B cell (primary cell): ENCODE measurements at regions not wholly inside any gene's neighbourhood (a gene's known extent, or its start where the extent isn't known, plus 50 kb on each side); places are given as distances from the start of the nearest gene placed in this dataset.

Experiments
- ATAC-seq: fragments of 200-7000 bp; cut with Tn5 transposase; one replicate; pipeline ENCODE4 v1.10.0; 2021; ENCODE audit warnings: low read depth, mild to moderate bottlenecking, moderate number of reproducible peaks, moderate library complexity
- CTCF ChIA-PET: fragments of 350-600 bp; sonication (Branson Sonifier 250); formaldehyde crosslinking; loops from one replicate; lab custom pipeline; 2021; ENCODE audit warnings: antibody characterized with exemption, inconsistent platforms; lab: Charles Lee
- POLR2A ChIA-PET: fragments of 350-600 bp; sonication (Branson Sonifier 250); formaldehyde crosslinking; loops from one replicate; lab custom pipeline; 2021; ENCODE audit warnings: antibody characterized with exemption; lab: Charles Lee
- DNase-seq: peaks from one replicate; pipeline ENCODE4 v3.0.0; 2013
- H2AFZ ChIP-seq: 2 replicates; pipeline ENCODE4 v1.6.1; 2012; ENCODE audit warnings: mild to moderate bottlenecking, low read depth, low read length; ENCODE audit not compliant: insufficient read depth, poor library complexity, severe bottlenecking
- H3K27ac ChIP-seq, 2 donors: 1 replicate in 1 of 2; 2 replicates in 1 of 2; pipeline ENCODE4 v1.5.1; 2012 to 2013; ENCODE audit warnings: low read length in 2 of 2, mild to moderate bottlenecking in 2 of 2, moderate library complexity in 1 of 2
- H3K27me3 ChIP-seq, 4 experiments: fragments of 200-600 bp in 1 of 4; sonication (generic) in 1 of 4; replicated peaks in 1 of 4; 1 replicate in 2 of 4; 2 replicates in 2 of 4; pipeline versions ENCODE4 v1.6.1 to v1.7.0; 2013 to 2016; ENCODE audit warnings: low read length in 3 of 4, mild to moderate bottlenecking in 2 of 4, mixed read lengths in 1 of 4, moderate library complexity in 1 of 4; ENCODE audit not compliant: insufficient read depth in 4 of 4, control insufficient read depth in 3 of 4; ENCODE audit errors: control extremely low read depth in 1 of 4
- H3K36me3 ChIP-seq, 2 experiments: replicated peaks in 1 of 2; 1 replicate in 1 of 2; 2 replicates in 1 of 2; pipeline versions ENCODE4 v1.6.1 to v1.7.1; 2013; ENCODE audit warnings: low read length in 1 of 2; ENCODE audit not compliant: insufficient read depth in 2 of 2, control insufficient read depth in 1 of 2; ENCODE audit errors: control extremely low read depth in 1 of 2, extremely low read depth in 1 of 2
- H3K4me1 ChIP-seq, 2 donors: fragments of 200-600 bp in 1 of 2; sonication (generic) in 1 of 2; 1 replicate in 1 of 2; 2 replicates in 1 of 2; pipeline versions ENCODE4 v1.5.1 to v1.6.1; 2013 to 2017; ENCODE audit warnings: low read length in 2 of 2; ENCODE audit not compliant: control insufficient read depth in 2 of 2, insufficient read depth in 2 of 2
- H3K4me2 ChIP-seq: replicated peaks from 2 replicates; pipeline ENCODE3; 2012; ENCODE audit warnings: mild to moderate bottlenecking, low read depth, low read length; ENCODE audit not compliant: poor library complexity, severe bottlenecking
- H3K4me3 ChIP-seq, 5 experiments: fragments of 200-600 bp in 1 of 5; sonication (generic) in 1 of 5; 1 replicate in 3 of 5; 2 replicates in 2 of 5; pipeline versions ENCODE4 v1.5.1 to v1.7.0; 2011 to 2016; ENCODE audit warnings: low read length in 4 of 5, mild to moderate bottlenecking in 4 of 5, low read depth in 2 of 5, control low read depth in 1 of 5, moderate library complexity in 1 of 5; ENCODE audit not compliant: insufficient read depth in 1 of 5; ENCODE audit errors: control extremely low read depth in 1 of 5, extremely low read depth in 1 of 5
- H3K79me2 ChIP-seq: fragments of 200-600 bp; sonication (generic); one replicate; pipeline ENCODE4 v1.6.0; 2016; ENCODE audit warnings: low read length; ENCODE audit not compliant: control insufficient read depth, insufficient read depth
- H3K9ac ChIP-seq: fragments of 200-600 bp; sonication (generic); 2 replicates; pipeline ENCODE4 v1.6.1; 2017; ENCODE audit warnings: mild to moderate bottlenecking, low read length, moderate library complexity
- H3K9me3 ChIP-seq, 3 donors: one replicate each; pipeline versions ENCODE4 v1.6.1 to v1.7.1; 2013; ENCODE audit warnings: low read length in 2 of 3; ENCODE audit not compliant: control insufficient read depth in 2 of 3, insufficient read depth in 1 of 3; ENCODE audit errors: control extremely low read depth in 1 of 3
- H4K20me1 ChIP-seq: 2 replicates; pipeline ENCODE4 v1.6.0; 2012; ENCODE audit warnings: mild to moderate bottlenecking, low read length; ENCODE audit not compliant: insufficient read depth, control insufficient read depth, poor library complexity, severe bottlenecking
- H3K27ac Mint-ChIP-seq: one replicate; pipeline ENCODE4 v1.8.0; 2021; ENCODE audit warnings: mixed read lengths
- H3K27me3 Mint-ChIP-seq: one replicate; pipeline ENCODE4 v1.8.0; 2021; ENCODE audit warnings: mixed read lengths
- H3K4me1 Mint-ChIP-seq: one replicate; pipeline ENCODE4 v1.8.0; 2021; ENCODE audit warnings: mixed read lengths
- H3K4me3 Mint-ChIP-seq: one replicate; pipeline ENCODE4 v1.8.0; 2021; ENCODE audit warnings: mixed read lengths
- H3K9me3 Mint-ChIP-seq: one replicate; pipeline ENCODE4 v1.8.0; 2022; ENCODE audit warnings: mixed read lengths; ENCODE audit not compliant: insufficient read depth
- EZH2 ChIP-seq: IDR thresholded peaks from 2 replicates; pipeline ENCODE4 v1.6.1; 2012; ENCODE audit warnings: borderline replicate concordance, low read depth, mild to moderate bottlenecking, moderate library complexity, low read length; ENCODE audit not compliant: insufficient read depth, poor library complexity, severe bottlenecking
- WGBS: methylation state at CpG from one replicate; pipeline ENCODE4 v1.1.5; 2013; ENCODE audit warnings: missing lambda C conversion rate; ENCODE audit not compliant: insufficient coverage; 5-methylcytosine and 5-hydroxymethylcytosine counted together
- intact Hi-C: fragments of 100-400 bp; cut with micrococcal nuclease; formaldehyde crosslinking; loops from one replicate; pipeline ENCODE4 v1.10.0; 2022
- TF ChIP-seq, protein P1 (sequence below): fragments of 200-600 bp; IDR thresholded peaks from one replicate; pipeline ENCODE4 v1.8.0; 2022; ENCODE audit warnings: antibody characterized with exemption, mild to moderate bottlenecking

DNA sequence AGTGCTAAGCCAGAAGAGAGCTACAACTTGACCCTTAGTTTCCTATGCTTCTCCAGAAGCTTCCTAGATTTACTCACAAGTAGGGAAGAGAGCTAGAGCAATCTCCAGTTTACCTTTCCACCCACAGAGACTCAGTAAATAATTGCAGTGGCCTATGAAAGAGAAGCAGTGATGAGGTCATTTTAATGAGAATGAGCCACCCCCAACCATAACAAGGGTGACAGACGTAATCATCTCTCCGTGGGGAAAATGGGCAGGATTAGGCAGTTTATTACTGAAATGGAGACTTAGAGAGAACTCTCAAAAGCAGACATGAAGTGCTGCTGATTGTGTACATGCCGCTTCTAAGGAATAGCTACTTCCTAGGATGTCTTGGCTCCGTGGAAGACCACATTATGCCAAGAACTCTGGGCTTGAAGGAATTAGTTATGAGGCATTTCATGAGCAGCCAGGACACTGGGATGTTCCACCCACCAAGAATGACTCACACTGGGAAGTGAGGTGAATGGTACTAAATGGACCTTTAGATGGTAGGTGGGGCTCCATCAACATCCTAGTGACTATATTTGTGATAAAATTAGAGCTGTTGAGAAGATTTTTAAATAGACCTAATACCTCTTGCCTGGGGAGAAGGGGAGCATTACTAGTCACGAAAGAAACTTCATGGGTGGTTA, 160.9 kb downstream of the EDEM1 start:
- H3K9ac ChIP-seq = no peak overlapping the region
- no peak for DNase-seq
- H3K9me3 ChIP-seq = no peaks in the 10 kb centered on the region
- ChIA-PET POLR2A (no interaction called here), CTCF (no interaction called here)
- H3K4me2 ChIP-seq = no peak overlapping the region
- no peak overlapping the region for H3K4me3 Mint-ChIP-seq
- H4K20me1 ChIP-seq = no peaks in the 10 kb centered on the region
- no peak for TF ChIP-seq EZH2
- TF ChIP-seq, protein P1, sequence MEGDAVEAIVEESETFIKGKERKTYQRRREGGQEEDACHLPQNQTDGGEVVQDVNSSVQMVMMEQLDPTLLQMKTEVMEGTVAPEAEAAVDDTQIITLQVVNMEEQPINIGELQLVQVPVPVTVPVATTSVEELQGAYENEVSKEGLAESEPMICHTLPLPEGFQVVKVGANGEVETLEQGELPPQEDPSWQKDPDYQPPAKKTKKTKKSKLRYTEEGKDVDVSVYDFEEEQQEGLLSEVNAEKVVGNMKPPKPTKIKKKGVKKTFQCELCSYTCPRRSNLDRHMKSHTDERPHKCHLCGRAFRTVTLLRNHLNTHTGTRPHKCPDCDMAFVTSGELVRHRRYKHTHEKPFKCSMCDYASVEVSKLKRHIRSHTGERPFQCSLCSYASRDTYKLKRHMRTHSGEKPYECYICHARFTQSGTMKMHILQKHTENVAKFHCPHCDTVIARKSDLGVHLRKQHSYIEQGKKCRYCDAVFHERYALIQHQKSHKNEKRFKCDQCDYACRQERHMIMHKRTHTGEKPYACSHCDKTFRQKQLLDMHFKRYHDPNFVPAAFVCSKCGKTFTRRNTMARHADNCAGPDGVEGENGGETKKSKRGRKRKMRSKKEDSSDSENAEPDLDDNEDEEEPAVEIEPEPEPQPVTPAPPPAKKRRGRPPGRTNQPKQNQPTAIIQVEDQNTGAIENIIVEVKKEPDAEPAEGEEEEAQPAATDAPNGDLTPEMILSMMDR = no peak
- H3K79me2 ChIP-seq = no peaks in the 10 kb centered on the region
- peaks cover 2% of the 10 kb centered on the region for H3K9me3 Mint-ChIP-seq
- 75% methylated on average over 4 of the region's 5 CpGs for WGBS
- no peak overlapping the region for H2AFZ ChIP-seq
- H3K4me3 ChIP-seq = no peak overlapping the region
- H3K27ac ChIP-seq = no peak overlapping the region
- no peaks in the 10 kb centered on the region for H3K4me1 ChIP-seq
- intact Hi-C loops = no loop called here
- no peaks in the 10 kb centered on the region for H3K36me3 ChIP-seq
- peaks cover 19% of the 10 kb centered on the region for H3K27me3 Mint-ChIP-seq
- peaks cover 0 to 5% (median 0%) of the 10 kb centered on the region in 4 experiments for H3K27me3 ChIP-seq
- H3K27ac Mint-ChIP-seq = no peak overlapping the region
- no peaks in the 10 kb centered on the region for H3K4me1 Mint-ChIP-seq
- ATAC-seq = no peak

DNA sequence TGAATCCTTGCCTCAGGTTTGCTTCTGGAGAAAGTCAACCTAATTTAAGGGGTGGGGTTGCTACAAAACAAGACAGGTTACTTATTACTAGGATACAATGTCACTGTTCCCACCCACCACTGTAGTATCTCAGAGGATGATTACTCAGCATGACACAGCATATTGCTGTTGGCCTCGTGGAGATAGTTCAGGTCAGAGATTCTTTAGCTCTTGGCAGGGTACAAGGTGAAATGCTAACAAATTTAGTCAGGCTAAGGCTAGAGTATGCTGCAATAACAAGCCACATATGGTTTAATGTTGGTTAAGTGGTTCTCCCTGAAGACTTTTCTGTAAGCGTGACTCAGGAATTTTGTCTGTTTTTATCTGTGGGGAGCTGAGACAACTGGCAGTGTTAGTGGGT, 161.8 kb downstream of the EDEM1 start:
- no peaks in the 10 kb centered on the region for H3K36me3 ChIP-seq
- intact Hi-C loops = no loop called here
- Mint-ChIP-seq H3K9me3 (peaks cover 2% of the 10 kb centered on the region), H3K27me3 (peaks cover 19% of the 10 kb centered on the region), H3K27ac (no peak overlapping the region), H3K4me3 (no peak overlapping the region), H3K4me1 (no peaks in the 10 kb centered on the region)
- 67% methylated on average over 2 of the region's 2 CpGs for WGBS
- H3K27me3 ChIP-seq = peaks cover 0 to 5% (median 0%) of the 10 kb centered on the region in 4 experiments
- no peak for TF ChIP-seq EZH2
- TF ChIP-seq, protein P1 = no peak
- H2AFZ ChIP-seq = no peak overlapping the region
- POLR2A ChIA-PET = no interaction called here
- no peak overlapping the region for H3K4me2 ChIP-seq
- no peaks in the 10 kb centered on the region for H4K20me1 ChIP-seq
- H3K4me1 ChIP-seq = no peaks in the 10 kb centered on the region
- H3K9me3 ChIP-seq = no peaks in the 10 kb centered on the region
- H3K4me3 ChIP-seq = no peak overlapping the region
- no peaks in the 10 kb centered on the region for H3K79me2 ChIP-seq
- DNase-seq (no peak), ATAC-seq (no peak)
- H3K27ac ChIP-seq = no peak overlapping the region
- H3K9ac ChIP-seq = no peak overlapping the region
- CTCF ChIA-PET = no interaction called here
